NT2/D1 (cell line): ENCODE measurements at regions not wholly inside any gene's neighbourhood (a gene's known extent, or its start where the extent isn't known, plus 50 kb on each side); places are given as distances from the start of the nearest gene placed in this dataset.

Experiments used
- SUZ12 ChIP-seq: IDR thresholded peaks from 2 replicates; pipeline ENCODE4 v1.6.1; 2011; ENCODE audit not compliant: insufficient read length, insufficient read depth; ENCODE audit errors: extremely low read depth
- YY1 ChIP-seq: IDR thresholded peaks from 2 replicates; pipeline ENCODE4 v1.6.1; 2011; ENCODE audit not compliant: insufficient read length, insufficient read depth
- ZNF274 ChIP-seq: IDR thresholded peaks from 2 replicates; pipeline ENCODE4 v1.6.1; 2011; ENCODE audit warnings: mild to moderate bottlenecking, low read depth, low read length

DNA sequence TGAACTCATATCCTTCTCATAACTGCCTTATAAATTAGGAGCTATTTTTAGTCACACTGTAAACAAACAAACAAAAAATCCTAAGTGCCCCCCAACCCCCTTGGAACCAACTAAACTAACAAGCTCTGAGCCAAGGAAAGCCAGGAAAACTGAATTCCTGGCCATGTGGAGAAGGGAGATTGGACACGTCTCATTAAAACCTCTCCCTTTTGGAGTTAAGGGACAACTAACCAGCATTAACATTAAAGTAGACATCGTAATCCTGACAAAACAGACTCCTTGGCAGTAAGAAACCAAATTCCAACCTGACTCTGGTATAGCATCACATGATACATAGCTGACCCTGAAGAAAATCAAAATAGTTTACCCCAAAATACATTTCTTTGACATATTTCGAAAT lies 937.1 kb upstream of the GRIA3 start:
- TF ChIP-seq ZNF274 (no peak), YY1 (no peak), SUZ12 (no peak)
